T47D (cell line): ENCODE measurements at regions not wholly inside any gene's neighbourhood (a gene's known extent, or its start where the extent isn't known, plus 50 kb on each side); places are given as distances from the start of the nearest gene placed in this dataset.
"Not testable (repeated sequence)": the region's sequence is repeated elsewhere in the genome, so short reads cannot be mapped to it uniquely, and the experiment has no call there.

Experiments
- DNase-seq, 2 experiments: peaks; one replicate each; pipeline versions ENCODE4 v3.0.0 to v3.0.0-alpha.2; 2011 to 2012; ENCODE audit warnings: low read depth in 1 of 2, low spot score in 1 of 2
- JUND ChIP-seq: IDR thresholded peaks from 2 replicates; pipeline ENCODE4 v1.6.1; 2012; ENCODE audit warnings: low read depth
- in situ Hi-C: cut with HindIII; loops from 2 replicates; pipeline ENCODE4 v1.10.0; 2016; ENCODE audit warnings: low sequenced_read_pairs, low pct_unique_long_range_greater_than_20kb

DNA sequence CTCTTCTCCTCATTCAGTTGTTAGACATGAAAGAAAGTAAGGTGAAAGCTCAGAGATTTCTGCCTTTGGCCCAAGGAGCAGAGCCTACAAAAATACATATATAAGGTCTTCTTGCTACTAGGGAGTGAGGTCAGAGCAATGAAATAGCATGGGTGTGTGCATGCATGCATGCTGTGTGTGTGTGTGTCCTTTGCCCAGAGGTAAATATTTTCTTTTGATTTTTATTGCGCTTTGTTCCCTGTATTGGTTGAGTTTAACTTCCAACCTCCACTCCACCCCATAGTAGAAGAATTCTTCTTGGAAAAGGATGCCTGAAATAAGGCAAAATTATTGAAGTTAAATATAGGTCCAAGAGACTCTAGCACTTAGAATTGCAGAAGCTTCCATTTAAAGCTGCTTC, 248.0 kb upstream of the PTGER4 start:
- peak in 1 of 2 experiments; percentile 28 for DNase-seq
- no peak for TF ChIP-seq JUND
- in situ Hi-C loops, result no loop called here

DNA sequence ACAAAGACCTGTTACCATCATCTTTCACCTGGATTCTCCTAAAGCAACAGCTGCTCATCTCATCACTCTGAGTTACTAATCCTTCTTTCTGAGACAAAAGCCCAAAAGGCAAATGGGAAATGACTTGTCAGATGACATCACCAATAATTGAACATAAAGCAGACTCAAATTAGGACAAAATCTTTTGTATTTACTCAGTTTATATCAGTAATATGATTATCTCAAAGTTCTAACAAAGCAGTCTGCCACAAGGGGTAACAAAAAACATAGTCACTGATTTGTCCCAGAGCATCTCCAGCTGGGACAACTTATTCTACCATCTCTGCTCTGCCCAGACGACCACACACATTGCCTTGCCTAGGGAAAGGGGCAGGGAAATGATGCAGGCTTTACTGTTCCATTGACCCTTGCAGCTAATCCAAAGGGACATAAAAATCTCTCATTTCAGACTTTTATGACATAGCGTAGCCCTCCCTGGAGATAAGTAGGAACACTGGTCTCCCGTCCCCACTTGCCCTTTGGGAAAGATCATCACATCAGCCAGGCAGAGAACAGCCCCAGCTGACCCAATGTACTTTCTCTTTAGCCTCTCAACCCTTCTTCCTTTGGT, 249.5 kb upstream of the PTGER4 start:
- DNase-seq, result no peak
- TF ChIP-seq JUND, result no peak
- in situ Hi-C loops, result no loop called here

DNA sequence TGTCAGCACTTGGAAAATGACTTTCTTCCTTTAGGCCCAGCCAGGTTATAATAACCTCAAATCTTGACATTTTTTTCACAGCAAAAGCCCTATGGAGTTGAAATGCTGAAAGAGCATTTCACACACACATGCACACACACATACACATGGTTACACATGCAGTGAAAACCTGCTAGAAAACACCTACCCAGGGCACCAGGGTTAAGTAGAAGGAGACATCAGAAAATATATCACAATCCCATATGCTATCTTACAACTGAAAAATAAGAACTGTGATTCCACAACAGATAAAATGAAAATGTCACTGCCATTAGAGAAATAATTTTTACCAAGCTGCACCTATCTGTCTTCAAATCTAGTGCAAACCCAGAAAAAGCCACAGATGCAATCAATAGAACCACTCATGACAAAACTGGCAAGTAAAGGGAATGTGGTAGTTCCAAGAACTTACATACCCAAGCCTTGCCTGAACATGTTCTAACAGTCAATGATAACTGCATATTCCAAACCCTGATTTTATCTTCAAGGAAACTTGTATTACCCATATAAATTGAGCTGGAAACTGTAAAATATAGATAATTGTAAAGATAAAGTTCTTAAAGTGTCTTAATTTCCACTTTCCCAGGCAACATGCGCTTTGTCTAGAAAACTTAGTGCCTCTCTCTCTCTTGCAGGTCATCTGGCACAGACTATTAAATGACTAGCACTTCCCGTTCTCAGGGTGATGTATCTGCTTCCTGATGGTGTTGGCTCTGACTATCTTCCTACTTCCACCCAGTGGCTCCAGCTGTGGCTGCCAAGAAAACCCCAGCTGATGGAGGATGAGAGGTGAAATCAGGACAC, 250.2 kb upstream of the PTGER4 start:
- DNase-seq, result peak in 1 of 2 experiments; percentile 51
- peak; percentile 61 for TF ChIP-seq JUND
- in situ Hi-C loops, result no loop called here

DNA sequence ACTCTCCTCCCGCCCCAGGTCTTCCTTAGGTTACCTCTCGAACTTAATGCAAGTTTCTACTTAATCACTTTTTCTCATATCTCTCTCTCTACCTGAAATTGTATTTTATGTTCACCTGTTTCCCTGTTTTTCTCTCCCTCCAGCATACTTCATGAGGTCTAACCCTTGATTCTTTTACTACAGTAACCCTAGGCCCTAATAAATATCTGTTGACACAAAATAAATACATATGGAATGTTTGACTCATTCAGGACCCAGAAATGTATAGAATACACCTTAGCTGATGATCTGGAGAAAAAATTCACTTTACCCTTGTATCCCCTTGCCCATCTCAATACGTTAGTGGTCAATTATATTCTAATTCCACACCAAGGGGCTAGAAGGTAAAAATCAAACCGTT, 250.9 kb upstream of the PTGER4 start:
- TF ChIP-seq JUND, result no peak
- no peak for DNase-seq
- in situ Hi-C loops, result no loop called here

DNA sequence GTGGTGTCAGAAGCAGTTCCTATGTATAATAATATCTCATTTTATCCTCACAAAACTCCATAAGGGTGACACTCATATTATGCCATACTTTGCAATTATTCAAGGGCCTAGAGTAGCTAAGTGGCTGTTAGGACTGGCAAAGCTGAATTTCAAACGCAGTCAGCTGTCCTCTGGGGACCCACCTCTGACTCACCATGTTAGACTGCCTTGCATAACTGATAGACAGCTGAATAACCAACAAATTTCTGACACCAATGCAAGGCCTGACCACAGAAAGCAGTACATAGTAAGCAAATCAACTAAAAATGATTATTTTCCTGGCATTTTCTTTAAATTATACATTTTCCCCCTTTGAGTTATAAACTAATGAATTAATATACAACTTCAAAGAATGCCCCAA, 251.6 kb upstream of the PTGER4 start:
- no peak for TF ChIP-seq JUND
- DNase-seq, result no peak
- in situ Hi-C loops, result no loop called here

DNA sequence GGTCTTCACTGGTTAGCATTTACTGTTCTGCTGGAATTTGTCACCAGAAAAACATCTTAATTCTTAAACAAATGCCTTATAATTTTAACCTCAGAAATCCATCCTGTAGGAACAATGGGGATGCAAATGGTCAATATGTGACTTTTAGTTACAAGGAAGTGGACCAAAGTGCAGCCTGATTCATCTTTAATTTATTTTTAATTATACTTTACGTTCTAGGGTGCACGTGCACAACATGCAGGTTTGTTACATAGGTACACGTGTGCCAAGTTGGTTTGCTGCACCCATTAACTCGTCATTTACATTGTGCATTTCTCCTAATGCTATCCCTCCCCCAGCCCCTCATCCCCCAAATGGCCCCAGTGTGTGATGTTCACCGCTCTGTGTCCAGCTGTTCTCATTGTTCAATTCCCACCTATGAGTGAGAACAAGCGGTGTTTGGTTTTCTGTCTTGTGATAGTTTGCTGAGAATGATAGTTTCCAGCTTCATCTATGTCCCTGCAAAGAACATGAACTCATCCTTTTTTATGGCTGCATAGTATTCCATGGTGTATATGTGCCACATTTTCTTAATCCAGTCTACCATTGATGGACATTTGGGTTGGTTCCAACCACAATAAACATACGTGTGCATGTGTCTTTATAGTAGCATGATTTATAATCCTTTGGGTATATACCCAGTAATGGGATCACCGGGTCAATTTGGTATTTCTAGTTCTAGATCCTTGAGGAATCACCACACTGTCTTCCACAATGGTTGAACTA, 262.5 kb upstream of the PTGER4 start:
- in situ Hi-C loops, DNase-seq: not testable (repeated sequence)

DNA sequence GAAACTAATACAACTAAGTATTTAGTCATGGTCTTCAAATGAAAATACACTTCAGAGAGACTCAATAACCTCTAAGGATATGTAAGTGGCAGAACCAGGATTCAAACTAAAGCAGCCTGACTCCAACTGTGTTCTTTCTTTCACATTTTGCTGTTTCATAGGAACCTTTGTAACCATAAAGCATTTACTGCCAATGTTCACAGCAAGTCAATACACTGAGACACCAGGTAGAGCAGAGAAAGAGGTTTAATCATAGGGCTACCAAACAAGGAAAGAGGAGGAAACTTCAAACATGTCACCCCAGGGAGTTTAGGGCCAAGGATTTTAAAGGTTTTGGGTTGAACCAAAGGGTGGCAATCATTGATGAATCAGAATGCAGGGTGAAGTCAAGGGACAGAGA, 263.1 kb upstream of the PTGER4 start:
- no peak for TF ChIP-seq JUND
- in situ Hi-C loops, result no loop called here

DNA sequence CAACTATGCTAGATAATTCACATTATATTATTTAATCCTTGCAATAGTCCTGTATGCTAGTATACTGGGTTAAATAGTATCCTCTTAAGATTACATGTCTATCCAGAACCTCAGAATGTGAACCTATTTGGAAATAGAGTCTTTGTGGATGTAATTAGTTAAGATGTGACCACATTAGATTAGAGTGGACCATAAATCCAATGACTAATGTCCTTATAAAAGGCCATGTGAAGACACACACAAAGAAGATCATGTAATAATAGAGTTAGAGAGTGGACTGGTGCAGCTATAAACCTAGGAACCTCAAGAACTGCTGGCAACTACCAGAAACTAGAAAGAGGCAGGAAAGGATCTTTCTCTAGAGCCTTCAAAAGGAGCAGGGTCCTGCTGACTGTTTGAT, 263.6 kb upstream of the PTGER4 start:
- TF ChIP-seq JUND, result no peak
- no peak for DNase-seq
- in situ Hi-C loops, result no loop called here

More for the DNA sequence above, 263.1 kb upstream of the PTGER4 start:
- DNase-seq, result no peak

DNA sequence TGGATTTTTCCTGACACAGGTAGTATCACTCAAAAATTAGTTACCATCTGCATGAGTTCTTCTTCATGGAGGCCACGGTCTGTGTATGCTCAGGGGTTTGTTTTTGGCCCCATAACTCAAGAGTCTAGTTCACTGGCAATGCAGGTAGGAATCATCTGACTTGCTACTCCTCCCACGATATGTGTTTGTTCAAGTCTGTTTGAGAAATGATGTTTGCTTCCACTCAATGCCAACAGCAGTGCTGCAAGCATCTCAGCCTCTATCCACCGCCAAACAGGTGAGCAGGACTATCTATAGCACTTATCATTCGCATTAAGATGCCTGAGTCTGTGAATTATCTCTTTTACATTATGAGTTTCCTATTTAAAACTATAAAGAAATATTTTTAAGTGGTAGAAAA, 264.8 kb upstream of the PTGER4 start:
- TF ChIP-seq JUND, result no peak
- in situ Hi-C loops, result no loop called here
- peak; percentile 39 to 79 for DNase-seq

DNA sequence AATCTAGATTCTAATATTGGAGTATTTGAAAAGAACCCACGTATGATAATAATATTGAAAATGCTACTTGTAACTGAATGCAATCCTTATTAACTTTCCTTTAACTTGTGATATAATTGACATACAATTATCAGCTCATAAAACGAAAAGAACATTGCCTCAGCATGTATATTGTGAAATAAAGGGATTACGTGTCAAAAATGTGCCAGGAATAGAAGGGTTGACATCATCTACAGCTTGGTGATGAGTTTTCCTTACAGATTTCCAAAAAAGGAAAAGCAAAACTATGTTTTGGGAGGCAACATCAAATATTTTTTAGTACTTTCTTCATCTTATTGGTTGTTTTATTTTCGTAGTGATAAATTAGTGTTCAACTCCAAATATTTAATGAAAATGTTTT, 266.0 kb upstream of the PTGER4 start:
- TF ChIP-seq JUND, result no peak
- DNase-seq, result no peak
- in situ Hi-C loops, result no loop called here

DNA sequence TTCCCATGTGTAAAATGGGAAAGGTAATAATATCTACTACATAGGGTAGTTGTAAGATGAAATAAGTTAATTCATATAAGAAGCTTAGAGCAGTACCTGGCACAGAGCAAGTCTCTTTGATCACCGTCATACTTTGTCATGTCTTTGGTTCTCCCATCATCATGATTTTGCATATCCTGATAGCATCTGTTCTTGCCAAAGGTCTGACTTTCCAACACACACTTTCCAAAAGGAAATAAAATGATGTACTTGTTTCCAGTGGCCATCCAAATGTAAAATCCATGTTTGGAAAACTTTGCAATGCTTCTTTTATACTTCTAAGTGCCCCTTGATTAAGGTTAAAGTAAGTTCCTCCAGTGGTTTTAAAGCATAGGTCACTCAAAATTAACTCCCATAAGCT, 266.9 kb upstream of the PTGER4 start:
- no peak for DNase-seq
- in situ Hi-C loops, result no loop called here
- no peak for TF ChIP-seq JUND

DNA sequence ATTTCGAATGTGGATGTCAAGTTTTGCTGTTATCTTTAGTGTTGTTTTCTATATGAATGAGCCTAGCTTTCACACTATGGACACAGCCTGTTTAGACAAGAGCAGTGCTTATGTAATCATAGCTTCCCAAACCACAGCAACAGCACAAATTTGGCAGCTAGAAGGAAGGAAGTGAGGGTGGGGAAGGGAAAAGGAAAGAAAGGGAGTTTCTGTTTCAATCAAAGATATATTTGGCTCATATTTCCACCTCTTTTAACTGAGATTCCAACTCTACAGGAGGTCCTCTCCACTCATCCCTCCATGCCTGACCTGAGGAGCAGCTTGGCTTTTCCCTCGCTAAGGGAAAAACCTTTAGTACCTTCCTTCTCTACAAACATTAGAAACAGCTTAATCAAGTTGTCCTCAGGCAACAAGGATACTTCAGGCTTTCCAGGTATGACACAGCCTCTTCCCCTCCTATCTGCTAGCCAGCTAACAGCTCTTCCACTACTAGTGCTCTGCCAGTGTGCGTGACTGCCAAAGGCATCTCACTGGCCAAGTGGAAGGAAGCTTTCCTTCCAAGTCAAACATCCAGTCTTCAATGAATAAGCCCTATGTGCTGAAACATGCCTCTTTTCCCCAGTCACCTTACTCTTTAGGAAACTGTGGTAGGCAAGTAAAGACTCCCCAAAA, 268.6 kb upstream of the PTGER4 start:
- peak in 1 of 2 experiments; percentile 27 for DNase-seq
- in situ Hi-C loops, result no loop called here
- TF ChIP-seq JUND, result no peak
